Islet of Langerhans (tissue), 1 donor: ENCODE measurements at regions not wholly inside any gene's neighbourhood (a gene's known extent, or its start where the extent isn't known, plus 50 kb on each side); places are given as distances from the start of the nearest gene placed in this dataset.
"Not testable (repeated sequence)": the region's sequence is repeated elsewhere in the genome, so short reads cannot be mapped to it uniquely, and the experiment has no call there.

Experiments
- FAIRE-seq: peaks from one replicate; lab custom pipeline; 2011; peaks lifted over from hg19 to GRCh38; lab: Jason Lieb, UNC

GRCh38 chr14:106556211-106556610, 1029.8 kb downstream of the TMEM121 start:
- FAIRE-seq = not testable (repeated sequence)

DNA sequence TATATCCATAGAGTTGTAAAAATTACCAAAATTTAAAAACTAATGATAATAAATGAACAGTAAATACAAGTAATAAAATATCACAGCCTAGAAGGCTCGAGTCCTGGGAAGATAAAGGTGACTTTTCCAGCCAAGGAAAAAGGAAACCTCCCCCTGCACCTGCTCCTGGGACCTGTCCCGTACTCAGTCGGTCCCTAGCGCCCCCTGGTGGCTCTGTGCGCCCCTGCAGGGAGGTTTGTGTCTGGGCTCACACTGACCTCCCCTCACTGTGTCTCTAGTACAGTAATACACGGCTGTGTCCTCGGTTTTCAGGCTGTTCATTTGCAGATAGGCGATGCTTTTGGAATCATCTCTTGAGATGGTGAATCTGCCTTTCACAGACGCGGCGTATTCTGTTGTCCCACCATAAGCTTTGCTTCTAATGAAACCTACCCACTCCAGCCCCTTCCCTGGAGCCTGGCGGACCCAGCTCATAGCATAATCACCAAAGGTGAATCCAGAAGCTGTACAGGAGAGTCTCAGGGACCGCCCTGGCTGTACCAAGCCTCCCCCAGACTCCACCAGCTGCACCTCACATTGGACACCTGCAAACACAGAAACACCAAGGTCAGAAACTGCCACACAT, 1030.4 kb downstream of the TMEM121 start:
- no peak for FAIRE-seq

- FAIRE-seq = no peak
Observed at GRCh38 chr14:106562451-106562850, 1036.1 kb downstream of the TMEM121 start.

GRCh38 chr14:106564058-106564643, 1037.8 kb downstream of the TMEM121 start:
- no peak for FAIRE-seq

- FAIRE-seq = no peak
Observed at GRCh38 chr14:106578481-106578880, 1052.1 kb downstream of the TMEM121 start.

DNA sequence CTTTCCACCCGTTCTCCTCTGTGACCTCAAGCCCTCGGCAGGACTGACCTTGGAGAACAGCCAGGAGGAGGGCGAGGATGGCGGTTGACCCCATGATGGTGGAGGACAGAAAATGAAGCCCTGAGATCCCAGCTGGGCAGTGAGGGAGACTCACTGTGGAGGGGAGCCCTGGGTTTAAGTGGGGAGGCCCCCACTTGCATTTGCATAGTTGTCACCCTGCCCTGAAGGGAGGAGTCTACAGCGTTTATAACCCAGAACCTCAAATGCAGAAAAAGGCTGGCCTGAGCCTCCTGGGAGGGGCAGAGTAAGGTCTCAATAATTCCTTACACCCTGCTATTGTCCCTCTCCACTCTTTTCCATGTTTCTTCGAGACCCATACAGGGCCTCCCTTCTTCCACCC, 1052.7 kb downstream of the TMEM121 start:
- no peak for FAIRE-seq

GRCh38 chr14:106585692-106586091, 1059.3 kb downstream of the TMEM121 start:
- FAIRE-seq = no peak

- FAIRE-seq = no peak
Observed at GRCh38 chr14:106586098-106586704, 1059.8 kb downstream of the TMEM121 start.

- FAIRE-seq = not testable (repeated sequence)
Observed at GRCh38 chr14:106591539-106591938, 1065.2 kb downstream of the TMEM121 start.

- not testable (repeated sequence) for FAIRE-seq
Observed at GRCh38 chr14:106592115-106592852, 1065.9 kb downstream of the TMEM121 start.

DNA sequence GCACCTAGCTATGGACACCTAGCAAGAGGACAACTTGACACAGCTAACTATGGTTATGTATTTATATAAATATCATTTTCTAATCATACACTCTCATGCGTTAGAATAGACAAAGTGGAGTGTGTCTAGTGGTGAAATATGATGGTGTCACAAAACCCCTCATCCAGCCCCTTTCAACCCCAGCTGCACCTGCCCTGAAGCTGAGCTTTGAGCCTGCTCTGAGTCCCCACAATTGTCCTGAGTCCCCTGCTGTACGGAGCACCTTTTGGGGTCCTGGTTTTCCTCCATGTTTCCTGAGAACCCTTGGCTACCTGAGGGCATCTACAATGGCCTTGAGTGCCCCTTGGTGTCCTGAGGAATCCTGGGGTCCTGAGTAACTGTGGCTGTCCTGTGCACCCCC, 1072.8 kb downstream of the TMEM121 start:
- no peak for FAIRE-seq

- FAIRE-seq = no peak
Observed at GRCh38 chr14:106605548-106606448, 1079.4 kb downstream of the TMEM121 start.

DNA sequence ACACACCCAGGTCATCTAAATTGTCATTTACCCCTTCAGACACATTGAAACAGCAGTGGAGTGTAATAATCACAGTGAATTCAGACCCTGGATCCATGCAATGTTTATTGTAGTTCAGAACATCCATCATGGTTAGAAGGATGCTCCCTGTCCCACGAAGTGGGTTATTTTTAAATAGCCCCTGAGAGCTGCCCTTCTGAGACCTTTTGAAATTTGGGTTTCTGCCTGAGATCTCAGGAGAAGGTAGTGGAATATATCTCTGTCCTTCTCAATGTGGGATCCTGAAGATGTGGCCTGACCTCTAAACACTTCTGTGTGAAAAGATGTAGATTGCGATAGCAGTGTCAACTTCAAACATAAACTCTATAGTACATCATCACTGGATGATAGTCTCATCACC, 1080.6 kb downstream of the TMEM121 start:
- no peak for FAIRE-seq

GRCh38 chr14:106610691-106611090, 1084.3 kb downstream of the TMEM121 start:
- no peak for FAIRE-seq

- FAIRE-seq = no peak
Observed at GRCh38 chr14:106613256-106613655, 1086.9 kb downstream of the TMEM121 start.

- FAIRE-seq = not testable (repeated sequence)
Observed at GRCh38 chr14:106618471-106618951, 1092.1 kb downstream of the TMEM121 start.

GRCh38 chr14:106619606-106620005, 1093.2 kb downstream of the TMEM121 start:
- FAIRE-seq = no peak

- FAIRE-seq = no peak
Observed at GRCh38 chr14:106620368-106620767, 1094.0 kb downstream of the TMEM121 start.

DNA sequence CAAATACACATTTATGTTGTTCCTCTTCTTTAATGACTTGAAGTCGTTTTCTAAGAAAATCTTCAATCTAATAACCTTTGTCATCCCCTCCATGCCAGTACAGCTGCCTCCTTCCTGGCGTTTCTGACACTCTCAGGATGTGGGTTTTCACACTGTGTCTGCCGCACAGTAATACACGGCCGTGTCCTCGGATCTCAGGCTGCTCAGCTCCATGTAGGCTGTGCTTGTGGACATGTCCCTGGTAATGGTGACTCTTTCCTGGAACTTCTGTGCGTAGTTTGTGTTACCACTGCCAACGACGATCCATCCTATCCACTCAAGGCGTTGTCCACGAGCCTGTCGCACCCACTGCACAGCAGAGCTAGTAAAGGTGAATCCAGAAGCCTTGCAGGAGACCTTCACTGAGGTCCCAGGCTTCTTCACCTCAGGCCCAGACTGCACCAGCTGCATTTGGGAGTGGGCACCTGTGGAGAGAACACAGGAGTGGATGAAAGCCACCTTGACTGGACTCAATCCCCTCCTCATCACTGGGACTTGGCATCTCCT, 1095.9 kb downstream of the TMEM121 start:
- FAIRE-seq = no peak

DNA sequence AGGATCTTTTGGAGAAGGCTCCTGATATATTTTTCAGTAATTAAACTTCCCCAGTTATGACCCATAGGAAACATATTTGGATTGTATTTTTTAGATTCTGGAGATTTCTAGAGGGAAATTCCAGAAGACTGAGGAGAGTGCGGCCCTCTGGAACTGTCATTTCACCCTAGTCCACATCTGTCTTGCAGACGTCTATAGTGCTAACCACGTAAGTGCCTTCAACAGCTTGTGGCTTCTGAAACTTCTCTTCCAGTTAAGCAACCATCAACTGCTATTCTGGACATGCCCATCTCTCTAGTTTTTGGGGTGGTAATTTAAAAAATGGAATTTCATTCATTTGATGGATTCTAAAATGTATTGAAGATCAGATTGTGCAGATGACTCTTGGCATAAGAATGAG, 1098.8 kb downstream of the TMEM121 start:
- no peak for FAIRE-seq

- FAIRE-seq = not testable (repeated sequence)
Observed at GRCh38 chr14:106626469-106626868, 1100.1 kb downstream of the TMEM121 start.
